ENCODE measurements at regions not wholly inside any gene's neighbourhood (a gene's known extent, or its start where the extent isn't known, plus 50 kb on each side); places are given as distances from the start of the nearest gene placed in this dataset.

DNA sequence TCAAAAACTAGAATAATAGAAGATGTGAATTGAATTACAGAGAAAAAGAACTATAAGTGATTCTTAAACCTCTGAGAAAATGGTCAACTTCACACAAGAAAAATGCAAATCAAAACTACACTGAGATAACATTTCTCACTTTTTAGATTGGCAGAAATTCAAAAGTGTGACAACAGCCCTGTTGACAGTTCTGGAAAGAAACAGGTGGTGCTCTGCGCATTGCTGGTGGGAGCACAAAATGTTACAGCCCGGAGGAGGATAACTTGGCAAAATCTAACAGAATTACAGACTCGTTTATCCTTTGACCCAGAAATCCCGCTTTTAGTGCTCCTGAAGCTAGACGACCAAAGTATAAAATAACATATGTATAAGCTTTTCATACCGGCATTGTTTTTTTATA, 222.5 kb upstream of the CNTN1 start:
- no peak overlapping the region for H3K4me3 ChIP-seq
- H3K36me3 ChIP-seq (ENCODE audit: control insufficient read depth in 2 of 2, insufficient read depth in 2 of 2, low read length in 1 of 2) = no peaks in the 10 kb centered on the region
- ChIA-PET CTCF (no interaction called here), SMC1A (ENCODE audit: uncharacterized antibody, unreplicated experiment) (interaction anchor here (1.3 kb wide), 1 partner anchor 14 kb away, joined by 3 read pairs; no protein-coding TSS in a partner anchor), POLR2A (no interaction called here), RAD21 (ENCODE audit: unreplicated experiment) (no interaction called here)
- BruUV-seq (replicated peaks) = no TSS peak
- H3K4me1 ChIP-seq (ENCODE audit: control insufficient read depth, insufficient read depth, low read length) = no peaks in the 10 kb centered on the region
- H3K27ac ChIP-seq (ENCODE audit: control insufficient read depth, insufficient read depth) = no peak overlapping the region
- no peaks in the 10 kb centered on the region for H4K20me1 ChIP-seq (ENCODE audit: control insufficient read depth, insufficient read depth)
- H3K27me3 ChIP-seq (replicated peaks in 1 of 2; ENCODE audit: control insufficient read depth in 2 of 2, insufficient read depth in 2 of 2, low read length in 1 of 2) = no peaks in the 10 kb centered on the region
- no peak for DNase-seq (ENCODE audit: low read depth, low spot score)
- intact Hi-C loops (cut with micrococcal nuclease; ENCODE audit: unreplicated experiment) = no loop called here
- no peak overlapping the region for H3K4me2 ChIP-seq (ENCODE audit: control insufficient read depth, insufficient read depth)
- in situ Hi-C loops (cut with MboI) = no loop called here
- WGBS (ENCODE audit: insufficient coverage, insufficient replicate concordance, low lambda C conversion rate, missing lambda C conversion rate) = 55% methylated on average over 6 of the region's 6 CpGs
- H3K9me3 ChIP-seq (replicated peaks; ENCODE audit: control insufficient read depth, insufficient read depth, low read length) = no peaks in the 10 kb centered on the region
- no peaks in the 10 kb centered on the region for H3K79me2 ChIP-seq (ENCODE audit: control insufficient read depth, insufficient read depth, low read length)
- no peak for ATAC-seq
- TF ChIP-seq TBL1XR1 (IDR thresholded peaks at IDR 0.05; ENCODE audit: low read depth, low read length) (no peak), CBFB (IDR thresholded peaks at IDR 0.05; ENCODE audit: low read depth) (no peak), TAF1 (IDR thresholded peaks at IDR 0.05; ENCODE audit: borderline replicate concordance, low read depth, low read length) (no peak), RELB (IDR thresholded peaks at IDR 0.05; ENCODE audit: low read depth) (no peak), ZBTB11 (CRISPR knock-in tag; IDR thresholded peaks at IDR 0.05) (no peak), YBX1 (IDR thresholded peaks at IDR 0.05) (no peak), SMAD5 (IDR thresholded peaks at IDR 0.05; ENCODE audit: low read depth) (no peak), NRF1 (conservative IDR thresholded peaks at IDR 0.05; ENCODE audit: low read depth, low read length) (no peak), WRNIP1 (IDR thresholded peaks at IDR 0.05; ENCODE audit: borderline replicate concordance, low read depth, low read length) (no peak), SREBF1 (IDR thresholded peaks at IDR 0.05; ENCODE audit: low read length) (no peak), BACH1 (IDR thresholded peaks at IDR 0.05; ENCODE audit: borderline replicate concordance) (no peak)
- TF ChIP-seq, protein P1, sequence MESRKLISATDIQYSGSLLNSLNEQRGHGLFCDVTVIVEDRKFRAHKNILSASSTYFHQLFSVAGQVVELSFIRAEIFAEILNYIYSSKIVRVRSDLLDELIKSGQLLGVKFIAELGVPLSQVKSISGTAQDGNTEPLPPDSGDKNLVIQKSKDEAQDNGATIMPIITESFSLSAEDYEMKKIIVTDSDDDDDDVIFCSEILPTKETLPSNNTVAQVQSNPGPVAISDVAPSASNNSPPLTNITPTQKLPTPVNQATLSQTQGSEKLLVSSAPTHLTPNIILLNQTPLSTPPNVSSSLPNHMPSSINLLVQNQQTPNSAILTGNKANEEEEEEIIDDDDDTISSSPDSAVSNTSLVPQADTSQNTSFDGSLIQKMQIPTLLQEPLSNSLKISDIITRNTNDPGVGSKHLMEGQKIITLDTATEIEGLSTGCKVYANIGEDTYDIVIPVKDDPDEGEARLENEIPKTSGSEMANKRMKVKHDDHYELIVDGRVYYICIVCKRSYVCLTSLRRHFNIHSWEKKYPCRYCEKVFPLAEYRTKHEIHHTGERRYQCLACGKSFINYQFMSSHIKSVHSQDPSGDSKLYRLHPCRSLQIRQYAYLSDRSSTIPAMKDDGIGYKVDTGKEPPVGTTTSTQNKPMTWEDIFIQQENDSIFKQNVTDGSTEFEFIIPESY (IDR thresholded peaks at IDR 0.05) = no peak
- no peak overlapping the region for H2AFZ ChIP-seq (ENCODE audit: control insufficient read depth, low read depth, low read length)
- no peak overlapping the region for H3K9ac ChIP-seq (ENCODE audit: control insufficient read depth, insufficient read depth, low read length)
- no peak for FAIRE-seq

Data from GM12878 (cell line).